OCI-LY3 (cell line): ENCODE measurements at regions not wholly inside any gene's neighbourhood (a gene's known extent, or its start where the extent isn't known, plus 50 kb on each side); places are given as distances from the start of the nearest gene placed in this dataset.

ENCODE experiments used
- H2AFZ ChIP-seq: fragments of 200-600, 300-600 bp; shearing (Covaris generic); 2 replicates; pipeline ENCODE4 v1.6.0; 2014; ENCODE audit warnings: antibody characterized with exemption, low read depth, low read length
- H3K27ac ChIP-seq: fragments of 200-600, 300-600 bp; sonication (generic); 2 replicates; pipeline ENCODE4 v1.5.1; 2014; ENCODE audit warnings: mild to moderate bottlenecking, low read length, moderate library complexity, mixed read lengths
- H3K27me3 ChIP-seq: fragments of 200-600, 300-600 bp; sonication (generic); 2 replicates; pipeline ENCODE4 v1.6.1; 2014; ENCODE audit warnings: low read depth, low read length, mixed read lengths
- H3K36me3 ChIP-seq: fragments of 200-600, 300-600 bp; sonication (generic); replicated peaks from 2 replicates; pipeline ENCODE3; 2014; ENCODE audit warnings: low read depth, low read length, mixed read lengths
- H3K4me1 ChIP-seq: fragments of 300-600, 200-600 bp; sonication (generic); 2 replicates; pipeline ENCODE4 v1.6.1; 2014; ENCODE audit warnings: low read length, mixed read lengths
- H3K4me2 ChIP-seq: fragments of 200-600, 300-600 bp; sonication (generic); 2 replicates; pipeline ENCODE4 v1.6.1; 2014; ENCODE audit warnings: low read length, mixed read lengths
- H3K4me3 ChIP-seq: fragments of 300-600, 200-600 bp; sonication (generic); 2 replicates; pipeline ENCODE4 v1.5.1; 2014; ENCODE audit warnings: antibody characterized with exemption, mild to moderate bottlenecking, low read length, moderate library complexity
- H3K79me2 ChIP-seq: fragments of 300-600, 200-600 bp; shearing (Covaris generic); 2 replicates; pipeline ENCODE4 v1.6.1; 2014; ENCODE audit warnings: mild to moderate bottlenecking, low read length, mixed read lengths
- H3K9ac ChIP-seq: fragments of 300-600, 200-600 bp; shearing (Covaris generic); 2 replicates; pipeline ENCODE4 v1.6.0; 2014; ENCODE audit warnings: mild to moderate bottlenecking, low read length, moderate library complexity
- H3K9me3 ChIP-seq: fragments of 200-600, 300-600 bp; shearing (Covaris generic); 2 replicates; pipeline ENCODE4 v1.6.1; 2014; ENCODE audit warnings: low read length, mixed read lengths; ENCODE audit not compliant: insufficient read depth
- H4K20me1 ChIP-seq: fragments of 200-600, 300-600 bp; sonication (generic); 2 replicates; pipeline ENCODE4 v1.6.1; 2016; ENCODE audit warnings: low read length, mixed read lengths; ENCODE audit not compliant: insufficient read depth
- EZH2phosphoT487 ChIP-seq: fragments of 200-600 bp; shearing (Covaris generic); IDR thresholded peaks from 2 replicates; pipeline ENCODE4 v1.6.1; 2018; ENCODE audit warnings: antibody characterized with exemption, mixed run types, low read depth
- TF ChIP-seq, protein P1 (sequence below): fragments of 200-600, 300-600 bp; sonication (generic); IDR thresholded peaks from 2 replicates; pipeline ENCODE4 v1.5.1; 2014; ENCODE audit warnings: antibody characterized with exemption, low read length, low read depth

DNA sequence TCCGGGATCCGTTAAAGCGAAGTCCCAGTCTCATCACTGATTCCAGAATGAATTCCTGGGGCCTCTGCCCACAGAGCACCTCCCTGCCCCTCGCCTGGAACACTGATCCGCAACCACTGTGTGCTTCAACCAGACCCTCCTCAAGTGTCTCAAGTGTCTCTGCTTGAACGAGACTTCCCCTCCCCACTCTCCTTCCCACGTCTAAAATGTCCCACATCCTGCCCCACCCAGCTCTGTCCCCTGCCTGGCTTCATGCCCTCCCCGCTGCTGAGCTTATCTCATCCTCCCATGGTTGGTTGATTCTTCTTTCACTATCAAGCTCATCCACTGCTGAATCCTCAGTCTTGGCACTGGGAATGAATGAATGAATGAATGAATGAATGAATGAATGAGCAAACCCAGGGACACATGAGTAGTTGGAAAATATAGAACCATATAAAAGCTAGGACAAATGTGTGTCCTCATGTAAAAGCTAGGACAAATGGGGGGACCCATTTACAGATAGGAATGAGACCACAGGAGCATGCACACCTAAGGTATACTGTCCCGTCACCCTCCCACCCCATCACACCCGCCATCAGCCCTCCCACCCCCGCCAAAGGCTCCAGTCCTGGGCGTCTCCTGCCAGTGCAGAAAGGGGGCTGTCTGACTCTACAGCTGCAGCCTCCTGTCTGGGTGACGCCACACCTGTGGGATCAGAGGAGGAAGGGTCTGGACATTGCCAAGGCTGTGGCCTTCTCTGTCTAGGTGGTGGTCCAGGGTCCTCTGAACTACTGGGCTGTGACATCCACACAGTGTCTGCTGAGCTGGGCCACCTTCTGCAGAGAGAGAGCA lies 71.4 kb upstream of the LINC01488 start:
- no peak overlapping the region for H3K9ac ChIP-seq
- H3K9me3 ChIP-seq: no peaks in the 10 kb centered on the region
- H3K4me2 ChIP-seq: no peak overlapping the region
- no peaks in the 10 kb centered on the region for H4K20me1 ChIP-seq
- H2AFZ ChIP-seq: no peak overlapping the region
- H3K27ac ChIP-seq: no peak overlapping the region
- TF ChIP-seq EZH2phosphoT487: no peak
- TF ChIP-seq, protein P1, sequence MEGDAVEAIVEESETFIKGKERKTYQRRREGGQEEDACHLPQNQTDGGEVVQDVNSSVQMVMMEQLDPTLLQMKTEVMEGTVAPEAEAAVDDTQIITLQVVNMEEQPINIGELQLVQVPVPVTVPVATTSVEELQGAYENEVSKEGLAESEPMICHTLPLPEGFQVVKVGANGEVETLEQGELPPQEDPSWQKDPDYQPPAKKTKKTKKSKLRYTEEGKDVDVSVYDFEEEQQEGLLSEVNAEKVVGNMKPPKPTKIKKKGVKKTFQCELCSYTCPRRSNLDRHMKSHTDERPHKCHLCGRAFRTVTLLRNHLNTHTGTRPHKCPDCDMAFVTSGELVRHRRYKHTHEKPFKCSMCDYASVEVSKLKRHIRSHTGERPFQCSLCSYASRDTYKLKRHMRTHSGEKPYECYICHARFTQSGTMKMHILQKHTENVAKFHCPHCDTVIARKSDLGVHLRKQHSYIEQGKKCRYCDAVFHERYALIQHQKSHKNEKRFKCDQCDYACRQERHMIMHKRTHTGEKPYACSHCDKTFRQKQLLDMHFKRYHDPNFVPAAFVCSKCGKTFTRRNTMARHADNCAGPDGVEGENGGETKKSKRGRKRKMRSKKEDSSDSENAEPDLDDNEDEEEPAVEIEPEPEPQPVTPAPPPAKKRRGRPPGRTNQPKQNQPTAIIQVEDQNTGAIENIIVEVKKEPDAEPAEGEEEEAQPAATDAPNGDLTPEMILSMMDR: no peak
- no peak overlapping the region for H3K4me3 ChIP-seq
- peaks cover 21% of the 10 kb centered on the region for H3K27me3 ChIP-seq
- H3K36me3 ChIP-seq: no peaks in the 10 kb centered on the region
- H3K79me2 ChIP-seq: no peaks in the 10 kb centered on the region
- H3K4me1 ChIP-seq: peaks cover 14% of the 10 kb centered on the region

- H3K9me3 ChIP-seq: no peaks in the 10 kb centered on the region
- peak overlapping the region; percentile 40 for H3K4me3 ChIP-seq
- H3K4me1 ChIP-seq: peaks cover 14% of the 10 kb centered on the region
- peak overlapping the region; percentile 2; the same call in 1 of the 2 replicates for H2AFZ ChIP-seq
- no peaks in the 10 kb centered on the region for H3K79me2 ChIP-seq
- peak overlapping the region; percentile 58 for H3K4me2 ChIP-seq
- no peaks in the 10 kb centered on the region for H4K20me1 ChIP-seq
- peaks cover 18% of the 10 kb centered on the region for H3K27me3 ChIP-seq
- no peaks in the 10 kb centered on the region for H3K36me3 ChIP-seq
- TF ChIP-seq, protein P1: no peak
- no peak for TF ChIP-seq EZH2phosphoT487
- H3K27ac ChIP-seq: no peak overlapping the region
- no peak overlapping the region for H3K9ac ChIP-seq
These were observed 70.1 kb upstream of the LINC01488 start for GRCh38 chr11:69411257-69411924.

DNA sequence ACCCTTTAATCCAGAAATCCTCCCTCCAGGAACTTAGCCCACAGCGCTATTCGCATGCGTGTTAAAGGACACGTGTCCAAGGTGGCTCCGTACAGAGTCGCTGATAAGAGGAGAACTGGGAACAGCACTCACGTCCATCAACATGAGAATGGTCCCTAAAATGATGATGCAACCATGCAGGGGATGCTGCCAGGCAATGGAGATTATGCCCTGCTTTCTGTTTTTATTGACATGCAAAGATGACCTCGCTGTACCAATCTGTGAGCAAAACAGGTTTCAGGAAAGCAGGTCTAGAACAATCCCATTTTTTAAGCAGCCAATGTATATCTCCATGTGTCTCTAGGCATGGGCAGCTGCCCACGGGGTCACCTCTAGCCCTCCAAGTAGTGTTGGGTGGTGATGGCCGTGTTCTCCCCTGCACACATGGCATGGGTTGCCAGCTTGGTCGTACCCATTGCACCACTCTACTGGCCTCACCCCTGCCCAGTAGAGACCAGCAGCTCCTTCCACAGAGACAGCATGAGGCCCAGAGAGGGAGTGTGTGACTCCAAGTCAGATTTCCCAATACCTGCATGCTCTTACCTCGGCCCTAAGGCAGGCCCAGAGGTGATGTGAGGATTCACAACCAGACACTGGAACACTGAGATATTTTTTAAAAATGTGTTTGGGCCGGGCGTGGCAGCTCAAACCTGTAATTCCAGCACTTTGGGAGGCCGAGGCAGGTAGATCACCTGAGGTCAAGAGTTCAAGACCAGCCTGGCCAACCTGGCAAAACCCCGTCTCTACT lies 68.3 kb upstream of the LINC01488 start:
- no peak overlapping the region for H2AFZ ChIP-seq
- no peak for TF ChIP-seq EZH2phosphoT487
- TF ChIP-seq, protein P1: no peak
- no peak overlapping the region for H3K4me3 ChIP-seq
- H3K4me2 ChIP-seq: no peak overlapping the region
- H3K4me1 ChIP-seq: peaks cover 14% of the 10 kb centered on the region
- H3K27ac ChIP-seq: no peak overlapping the region
- no peaks in the 10 kb centered on the region for H3K79me2 ChIP-seq
- no peaks in the 10 kb centered on the region for H3K9me3 ChIP-seq
- no peaks in the 10 kb centered on the region for H3K36me3 ChIP-seq
- peaks cover 12% of the 10 kb centered on the region for H3K27me3 ChIP-seq
- no peak overlapping the region for H3K9ac ChIP-seq
- H4K20me1 ChIP-seq: no peaks in the 10 kb centered on the region

DNA sequence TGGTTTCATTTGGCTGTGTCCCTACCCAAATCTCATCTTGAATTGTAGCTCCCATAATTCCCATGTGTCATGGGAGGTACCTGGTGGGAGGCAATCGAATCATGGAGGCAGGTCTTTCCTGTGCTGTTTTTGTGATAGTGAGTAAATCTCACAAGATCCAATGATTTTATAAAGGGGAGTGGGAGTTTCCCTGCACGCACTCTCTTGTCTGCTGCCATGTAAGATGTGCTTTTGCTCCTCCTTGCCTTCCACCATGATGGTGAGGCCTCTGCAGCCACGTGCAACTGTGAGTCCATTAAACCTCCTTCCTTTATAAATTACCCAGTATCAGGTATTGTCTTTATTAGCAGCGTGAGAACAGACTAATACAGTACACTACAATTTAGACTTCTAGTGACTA lies 67.5 kb upstream of the LINC01488 start:
- H3K9ac ChIP-seq: no peak overlapping the region
- H2AFZ ChIP-seq: no peak overlapping the region
- no peak for TF ChIP-seq EZH2phosphoT487
- TF ChIP-seq, protein P1: no peak
- H3K4me1 ChIP-seq: peaks cover 14% of the 10 kb centered on the region
- no peaks in the 10 kb centered on the region for H3K9me3 ChIP-seq
- no peak overlapping the region for H3K4me3 ChIP-seq
- no peak overlapping the region for H3K4me2 ChIP-seq
- H3K79me2 ChIP-seq: no peaks in the 10 kb centered on the region
- H3K36me3 ChIP-seq: no peaks in the 10 kb centered on the region
- peaks cover 7% of the 10 kb centered on the region for H3K27me3 ChIP-seq
- H3K27ac ChIP-seq: no peak overlapping the region
- H4K20me1 ChIP-seq: no peaks in the 10 kb centered on the region
